GM12878 (cell line): ENCODE measurements at regions not wholly inside any gene's neighbourhood (a gene's known extent, or its start where the extent isn't known, plus 50 kb on each side); places are given as distances from the start of the nearest gene placed in this dataset.

Experiments
- ATAC-seq: fragments of 200-7000 bp; cut with Tn5 transposase; 3 replicates; pipeline ENCODE4 v1.9.1; 2020; ENCODE audit warnings: mild to moderate bottlenecking, moderate library complexity
- BruUV-seq: library from RNA; stranded (reverse); fragments of 400-500 nt; replicated peaks from 2 replicates; lab custom pipeline; 2021; lab: Mats Ljungman, UMichigan
- CTCF ChIA-PET: fragments of 300-600 bp; sonication (Branson Sonifier 250); formaldehyde crosslinking; extraction: SDS; loops from one replicate; lab custom pipeline; 2021; ENCODE audit warnings: inconsistent platforms; lab: Yijun Ruan, JAX
- POLR2A ChIA-PET: fragments of 350-600 bp; formaldehyde crosslinking; extraction: SDS; loops from one replicate; lab custom pipeline; 2021; ENCODE audit warnings: inconsistent platforms; lab: Charles Lee
- RAD21 ChIA-PET: fragments of 300-600 bp; sonication (Branson Sonifier 250); formaldehyde crosslinking; loops from one replicate; lab custom pipeline; 2023; ENCODE audit warnings: antibody characterized with exemption; ENCODE audit not compliant: unreplicated experiment; lab: Charles Lee
- SMC1A ChIA-PET: fragments of 300-600 bp; sonication (Branson Sonifier 250); formaldehyde crosslinking; loops from one replicate; lab custom pipeline; 2023; ENCODE audit not compliant: unreplicated experiment, uncharacterized antibody; lab: Charles Lee
- DNase-seq: peaks from one replicate; pipeline ENCODE4 v3.0.0-alpha.2; 2011; ENCODE audit warnings: low read depth, low spot score
- FAIRE-seq: peaks from 3 replicates; lab custom pipeline; 2011; peaks lifted over from hg19 to GRCh38; lab: Jason Lieb, UNC
- H2AFZ ChIP-seq: 2 replicates; pipeline ENCODE4 v1.6.0; 2011; ENCODE audit warnings: low read depth, low read length, control low read depth; ENCODE audit not compliant: control insufficient read depth
- H3K27ac ChIP-seq: 2 replicates; pipeline ENCODE4 v1.5.1; 2011; ENCODE audit warnings: control low read depth; ENCODE audit not compliant: control insufficient read depth, insufficient read depth
- H3K27me3 ChIP-seq, 2 experiments: replicated peaks in 1 of 2; 2 replicates each; pipeline versions ENCODE4 v1.6.0 to v1.6.1; 2011; ENCODE audit warnings: low read length in 1 of 2; ENCODE audit not compliant: control insufficient read depth in 2 of 2, insufficient read depth in 2 of 2
- H3K36me3 ChIP-seq, 2 experiments: 2 replicates each; pipeline ENCODE4 v1.5.1; 2011; ENCODE audit warnings: low read length in 1 of 2; ENCODE audit not compliant: control insufficient read depth in 2 of 2, insufficient read depth in 2 of 2
- H3K4me1 ChIP-seq: 2 replicates; pipeline ENCODE4 v1.6.1; 2011; ENCODE audit warnings: mild to moderate bottlenecking, low read length, moderate library complexity, mixed read lengths; ENCODE audit not compliant: control insufficient read depth, insufficient read depth
- H3K4me2 ChIP-seq: 2 replicates; pipeline ENCODE4 v1.6.0; 2011; ENCODE audit warnings: control low read depth; ENCODE audit not compliant: control insufficient read depth, insufficient read depth
- H3K4me3 ChIP-seq: fragments of 200-600 bp; sonication (generic); 2 replicates; pipeline ENCODE4 v1.5.1; 2016
- H3K79me2 ChIP-seq: 2 replicates; pipeline ENCODE4 v1.6.0; 2011; ENCODE audit warnings: low read length; ENCODE audit not compliant: control insufficient read depth, insufficient read depth
- H3K9ac ChIP-seq: 2 replicates; pipeline ENCODE4 v1.8.0; 2011; ENCODE audit warnings: low read length, control low read depth, mixed read lengths; ENCODE audit not compliant: control insufficient read depth, insufficient read depth
- H3K9me3 ChIP-seq: replicated peaks from 3 replicates; pipeline ENCODE4 v1.5.1; 2011; ENCODE audit warnings: mild to moderate bottlenecking, low read length; ENCODE audit not compliant: control insufficient read depth, insufficient read depth
- H4K20me1 ChIP-seq: 2 replicates; pipeline ENCODE4 v1.6.0; 2011; ENCODE audit not compliant: control insufficient read depth, insufficient read depth
- DPF2 ChIP-seq: fragments of 450-650 bp; IDR thresholded peaks from 2 replicates; pipeline ENCODE4 v1.6.1; 2017; ENCODE audit warnings: mild to moderate bottlenecking
- EP300 ChIP-seq, 2 experiments: fragments of 150-350 bp in 1 of 2; IDR thresholded peaks; 2 replicates each; pipeline ENCODE4 v1.6.1; 2011 to 2012; ENCODE audit warnings: low read depth in 2 of 2, low read length in 2 of 2, borderline replicate concordance in 1 of 2, improper control_type of control experiment in 1 of 2, inconsistent platforms in 1 of 2; ENCODE audit not compliant: control insufficient read depth in 1 of 2
- HCFC1 ChIP-seq: fragments of 150-350 bp; IDR thresholded peaks from 2 replicates; pipeline ENCODE4 v1.6.1; 2014; ENCODE audit warnings: low read length
- HDAC6 ChIP-seq: fragments of 200-600 bp; sonication (generic); IDR thresholded peaks from one replicate; pipeline ENCODE4 v1.8.0; 2017; ENCODE audit warnings: antibody characterized with exemption; ENCODE audit not compliant: unreplicated experiment
- KDM1A ChIP-seq: fragments of 200-600 bp; sonication (generic); IDR thresholded peaks from 2 replicates; pipeline ENCODE4 v1.6.1; 2016; ENCODE audit warnings: borderline replicate concordance
- NR2C1 ChIP-seq: fragments of 450-650 bp; IDR thresholded peaks from 2 replicates; pipeline ENCODE4 v1.6.1; 2017; ENCODE audit warnings: antibody characterized with exemption, mild to moderate bottlenecking, moderate library complexity
- NR2C2 ChIP-seq: IDR thresholded peaks from 2 replicates; pipeline ENCODE4 v1.6.1; 2011; ENCODE audit warnings: borderline replicate concordance, low read depth; ENCODE audit not compliant: control insufficient read depth, insufficient read length
- PKNOX1 ChIP-seq: fragments of 450-650 bp; IDR thresholded peaks from 2 replicates; pipeline ENCODE4 v1.6.1; 2016; ENCODE audit warnings: mild to moderate bottlenecking
- SMAD1 ChIP-seq: fragments of 450-650 bp; IDR thresholded peaks from 2 replicates; pipeline ENCODE4 v1.6.1; 2018; ENCODE audit warnings: mild to moderate bottlenecking, low read depth; ENCODE audit not compliant: partially characterized antibody
- STAT1 ChIP-seq: fragments of 450-650 bp; conservative IDR thresholded peaks from 2 replicates; pipeline ENCODE4 v1.6.1; 2014; ENCODE audit warnings: antibody characterized with exemption, mild to moderate bottlenecking
- STAT3 ChIP-seq: IDR thresholded peaks from 2 replicates; pipeline ENCODE4 v1.6.1; 2011; ENCODE audit warnings: low read depth, low read length, improper control_type of control experiment
- ZNF592 ChIP-seq: fragments of 450-650 bp; IDR thresholded peaks from 2 replicates; pipeline ENCODE4 v1.6.1; 2017; ENCODE audit warnings: mild to moderate bottlenecking, moderate library complexity
- ZZZ3 ChIP-seq: IDR thresholded peaks from 2 replicates; pipeline ENCODE4 v1.6.1; 2011; ENCODE audit warnings: low read depth; ENCODE audit not compliant: control insufficient read depth, insufficient read length
- WGBS: methylation state at CpG from one replicate; pipeline ENCODE4 v1.1.6; 2016; ENCODE audit warnings: low lambda C conversion rate; ENCODE audit not compliant: insufficient replicate concordance, insufficient coverage; ENCODE audit errors: missing lambda C conversion rate; 5-methylcytosine and 5-hydroxymethylcytosine counted together
- in situ Hi-C: fragments of 300-500 bp; cut with MboI; formaldehyde crosslinking; loops from 9 replicates; pipeline ENCODE4 v1.14.3; 2018; ENCODE audit warnings: mixed read lengths
- intact Hi-C: fragments of 100-400 bp; cut with micrococcal nuclease; formaldehyde crosslinking; loops from one replicate; pipeline ENCODE4 v1.14.2; 2022; ENCODE audit not compliant: unreplicated experiment
- TF ChIP-seq, protein P1 (sequence below): IDR thresholded peaks from 2 replicates; pipeline ENCODE4 v1.6.1; 2011; ENCODE audit warnings: borderline replicate concordance, low read depth, mild to moderate bottlenecking, moderate library complexity, mixed read lengths, low read length; ENCODE audit not compliant: insufficient read depth; ENCODE audit errors: extremely low read length

DNA sequence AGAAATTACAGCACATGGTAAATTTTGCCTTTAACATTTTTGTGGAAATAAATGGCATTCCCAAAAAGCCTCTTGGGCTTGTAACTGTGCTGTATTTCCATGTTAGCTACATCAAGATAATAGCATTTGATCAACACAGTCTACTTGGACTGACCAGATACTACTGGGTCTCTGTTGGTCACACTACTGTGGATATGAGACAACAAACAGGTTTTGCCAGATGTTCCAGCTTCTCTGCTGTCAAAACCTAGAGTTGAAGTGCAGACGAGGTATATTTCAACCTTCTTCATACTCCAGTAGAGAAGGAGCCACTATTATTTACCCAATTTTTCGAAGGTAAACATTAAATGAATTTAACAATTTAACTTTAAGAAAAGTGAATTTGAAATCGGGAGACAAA, 284.7 kb upstream of the CITED2 start:
- H3K4me1 ChIP-seq = no peaks in the 10 kb centered on the region
- H3K79me2 ChIP-seq = no peaks in the 10 kb centered on the region
- no peak overlapping the region for H3K4me3 ChIP-seq
- intact Hi-C loops (no loop called here), in situ Hi-C loops (no loop called here)
- no peak for ATAC-seq
- no peak overlapping the region for H3K27ac ChIP-seq
- no peak overlapping the region for H3K9ac ChIP-seq
- TF ChIP-seq NR2C2 (no peak), STAT3 (no peak), HCFC1 (no peak), EP300 (IDR thresholded peaks at IDR 0.05; ENCODE audit: borderline replicate concordance in 1 of 2, control insufficient read depth in 1 of 2, low read depth in 2 of 2, low read length in 2 of 2) (no peak), ZZZ3 (no peak), STAT1 (no peak), SMAD1 (no peak), DPF2 (no peak), HDAC6 (no peak), ZNF592 (no peak), NR2C1 (no peak), PKNOX1 (no peak), KDM1A (no peak)
- TF ChIP-seq, protein P1, sequence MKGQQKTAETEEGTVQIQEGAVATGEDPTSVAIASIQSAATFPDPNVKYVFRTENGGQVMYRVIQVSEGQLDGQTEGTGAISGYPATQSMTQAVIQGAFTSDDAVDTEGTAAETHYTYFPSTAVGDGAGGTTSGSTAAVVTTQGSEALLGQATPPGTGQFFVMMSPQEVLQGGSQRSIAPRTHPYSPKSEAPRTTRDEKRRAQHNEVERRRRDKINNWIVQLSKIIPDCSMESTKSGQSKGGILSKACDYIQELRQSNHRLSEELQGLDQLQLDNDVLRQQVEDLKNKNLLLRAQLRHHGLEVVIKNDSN = no peak
- no peak for FAIRE-seq
- no peaks in the 10 kb centered on the region for H3K9me3 ChIP-seq
- no peaks in the 10 kb centered on the region for H3K36me3 ChIP-seq
- ChIA-PET SMC1A (no interaction called here), RAD21 (no interaction called here), POLR2A (no interaction called here), CTCF (no interaction called here)
- H3K4me2 ChIP-seq = no peak overlapping the region
- DNase-seq = no peak
- no TSS peak for BruUV-seq
- WGBS = 31% methylated on average over 3 of the region's 3 CpGs
- H2AFZ ChIP-seq = no peak overlapping the region
- no peaks in the 10 kb centered on the region for H4K20me1 ChIP-seq
- no peaks in the 10 kb centered on the region for H3K27me3 ChIP-seq
